ENCODE measurements at regions not wholly inside any gene's neighbourhood (a gene's known extent, or its start where the extent isn't known, plus 50 kb on each side); places are given as distances from the start of the nearest gene placed in this dataset.

DNA sequence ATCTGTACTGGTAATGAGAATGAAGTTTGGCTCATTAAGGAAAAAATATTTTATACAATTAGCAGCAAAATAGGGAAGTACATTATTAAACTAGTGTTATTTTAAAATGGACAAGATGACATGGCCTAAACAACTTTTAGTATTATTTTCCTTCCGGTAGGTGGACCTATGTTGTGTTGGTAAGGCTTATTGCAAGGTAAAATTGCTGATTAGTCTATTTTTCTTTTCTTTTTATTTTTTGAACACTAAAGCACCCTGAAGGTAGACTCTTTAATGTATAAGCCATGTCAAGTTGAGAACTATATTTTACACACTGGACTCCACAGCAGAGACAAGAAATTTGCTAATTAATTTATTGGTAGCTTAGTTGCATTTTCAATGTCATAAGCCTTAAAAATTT, 239.5 kb upstream of the POT1 start:
- WGBS, 2 donors: 95 to 97% methylated on average over 1 of the region's 1 CpG
- TF ChIP-seq, protein P1, sequence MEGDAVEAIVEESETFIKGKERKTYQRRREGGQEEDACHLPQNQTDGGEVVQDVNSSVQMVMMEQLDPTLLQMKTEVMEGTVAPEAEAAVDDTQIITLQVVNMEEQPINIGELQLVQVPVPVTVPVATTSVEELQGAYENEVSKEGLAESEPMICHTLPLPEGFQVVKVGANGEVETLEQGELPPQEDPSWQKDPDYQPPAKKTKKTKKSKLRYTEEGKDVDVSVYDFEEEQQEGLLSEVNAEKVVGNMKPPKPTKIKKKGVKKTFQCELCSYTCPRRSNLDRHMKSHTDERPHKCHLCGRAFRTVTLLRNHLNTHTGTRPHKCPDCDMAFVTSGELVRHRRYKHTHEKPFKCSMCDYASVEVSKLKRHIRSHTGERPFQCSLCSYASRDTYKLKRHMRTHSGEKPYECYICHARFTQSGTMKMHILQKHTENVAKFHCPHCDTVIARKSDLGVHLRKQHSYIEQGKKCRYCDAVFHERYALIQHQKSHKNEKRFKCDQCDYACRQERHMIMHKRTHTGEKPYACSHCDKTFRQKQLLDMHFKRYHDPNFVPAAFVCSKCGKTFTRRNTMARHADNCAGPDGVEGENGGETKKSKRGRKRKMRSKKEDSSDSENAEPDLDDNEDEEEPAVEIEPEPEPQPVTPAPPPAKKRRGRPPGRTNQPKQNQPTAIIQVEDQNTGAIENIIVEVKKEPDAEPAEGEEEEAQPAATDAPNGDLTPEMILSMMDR (IDR thresholded peaks at IDR 0.05): no peak
- no peak for TF ChIP-seq POLR2A (IDR thresholded peaks at IDR 0.05)
- H3K4me1 ChIP-seq: no peaks in the 10 kb centered on the region
- no peak overlapping the region for H3K27ac ChIP-seq
- no peaks in the 10 kb centered on the region for H3K9me3 ChIP-seq
- no peak overlapping the region for H3K4me3 ChIP-seq (replicated peaks in 1 of 3)
- no peak for DNase-seq
- no peaks in the 10 kb centered on the region for H3K27me3 ChIP-seq
- H3K36me3 ChIP-seq: no peaks in the 10 kb centered on the region
- intact Hi-C loops (cut with DNase I): no loop called here

DNA sequence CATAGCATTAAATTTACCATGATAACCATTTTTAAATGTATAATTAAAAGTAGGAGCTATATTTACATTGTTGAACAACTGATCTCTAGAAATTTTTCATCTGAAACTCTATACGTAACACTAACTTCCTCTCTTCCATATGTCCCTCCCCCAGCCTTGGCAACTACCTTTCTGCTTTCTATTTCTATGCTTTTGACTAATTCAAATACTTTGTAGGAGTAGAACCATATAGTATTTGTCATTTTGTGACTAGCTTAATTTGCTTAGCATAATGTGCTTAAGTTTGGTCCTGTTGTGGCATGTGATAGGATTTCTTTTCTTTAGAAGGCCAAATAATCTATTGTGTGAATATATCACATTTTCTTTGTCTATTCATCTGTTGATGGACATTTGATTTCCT, 225.3 kb upstream of the POT1 start:
- 86 to 93% methylated on average over 1 of the region's 1 CpG for WGBS, 2 donors
- intact Hi-C loops (cut with DNase I): no loop called here
- H3K36me3 ChIP-seq: no peaks in the 10 kb centered on the region
- no peak overlapping the region for H3K27ac ChIP-seq
- no peaks in the 10 kb centered on the region for H3K9me3 ChIP-seq
- H3K4me3 ChIP-seq (replicated peaks in 1 of 3): no peak overlapping the region
- no peak for DNase-seq
- no peak for TF ChIP-seq POLR2A (IDR thresholded peaks at IDR 0.05)
- TF ChIP-seq, protein P1 (IDR thresholded peaks at IDR 0.05): no peak
- no peaks in the 10 kb centered on the region for H3K4me1 ChIP-seq
- H3K27me3 ChIP-seq: no peaks in the 10 kb centered on the region

DNA sequence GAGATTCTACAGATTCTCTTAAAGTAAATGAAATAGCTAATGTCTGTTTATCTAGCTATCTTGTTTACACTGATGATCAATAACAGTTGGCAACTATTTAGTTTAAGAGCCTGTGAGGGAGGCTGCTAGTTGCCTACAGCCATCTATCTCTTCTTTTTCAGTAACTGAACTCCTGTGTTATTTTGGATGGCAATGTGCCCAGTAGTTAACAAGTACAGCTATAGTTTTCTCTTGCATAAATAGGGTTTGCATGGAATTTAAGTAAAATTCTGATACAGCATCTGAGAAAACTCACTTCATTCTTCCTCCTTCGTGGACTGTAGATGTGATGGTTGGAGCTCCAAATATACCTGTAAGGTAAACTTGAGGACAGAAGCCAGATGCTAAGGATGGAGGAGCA, 219.5 kb upstream of the POT1 start:
- H3K27me3 ChIP-seq: no peaks in the 10 kb centered on the region
- no peak for DNase-seq
- H3K4me1 ChIP-seq: no peaks in the 10 kb centered on the region
- 76 to 80% methylated on average over 1 of the region's 1 CpG for WGBS, 2 donors
- no peak overlapping the region for H3K27ac ChIP-seq
- no peak overlapping the region for H3K4me3 ChIP-seq (replicated peaks in 1 of 3)
- H3K9me3 ChIP-seq: no peaks in the 10 kb centered on the region
- H3K36me3 ChIP-seq: no peaks in the 10 kb centered on the region
- TF ChIP-seq, protein P1 (IDR thresholded peaks at IDR 0.05): no peak
- no peak for TF ChIP-seq POLR2A (IDR thresholded peaks at IDR 0.05)
- intact Hi-C loops (cut with DNase I): no loop called here

DNA sequence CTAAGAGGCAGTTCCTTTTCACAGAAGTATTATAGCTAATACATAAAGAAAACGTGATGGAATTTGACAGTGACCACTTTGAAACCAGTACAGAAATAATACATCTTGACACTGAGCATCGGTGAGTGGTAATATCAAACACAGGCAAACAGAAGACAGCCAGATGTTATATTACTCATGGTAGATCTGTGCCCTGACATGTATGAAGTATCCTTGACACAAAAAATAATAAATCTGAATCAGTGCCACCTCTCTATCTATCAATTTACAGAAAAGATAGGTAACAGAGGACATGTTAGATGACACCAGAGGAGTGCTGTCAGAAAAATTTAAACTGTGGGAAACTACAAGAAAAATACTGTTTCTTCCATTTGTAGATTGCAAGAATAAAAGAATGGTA, 217.4 kb upstream of the POT1 start:
- Histone ChIP-seq H3K27me3 (no peaks in the 10 kb centered on the region), H3K27ac (no peak overlapping the region), H3K9me3 (no peaks in the 10 kb centered on the region), H3K4me3 (replicated peaks in 1 of 3) (no peak overlapping the region), H3K36me3 (no peaks in the 10 kb centered on the region), H3K4me1 (no peaks in the 10 kb centered on the region)
- intact Hi-C loops (cut with DNase I): no loop called here
- WGBS, 2 donors: 56 to 58% methylated on average over 2 of the region's 2 CpGs
- no peak for DNase-seq
- TF ChIP-seq, protein P1 (IDR thresholded peaks at IDR 0.05): no peak
- no peak for TF ChIP-seq POLR2A (IDR thresholded peaks at IDR 0.05)

DNA sequence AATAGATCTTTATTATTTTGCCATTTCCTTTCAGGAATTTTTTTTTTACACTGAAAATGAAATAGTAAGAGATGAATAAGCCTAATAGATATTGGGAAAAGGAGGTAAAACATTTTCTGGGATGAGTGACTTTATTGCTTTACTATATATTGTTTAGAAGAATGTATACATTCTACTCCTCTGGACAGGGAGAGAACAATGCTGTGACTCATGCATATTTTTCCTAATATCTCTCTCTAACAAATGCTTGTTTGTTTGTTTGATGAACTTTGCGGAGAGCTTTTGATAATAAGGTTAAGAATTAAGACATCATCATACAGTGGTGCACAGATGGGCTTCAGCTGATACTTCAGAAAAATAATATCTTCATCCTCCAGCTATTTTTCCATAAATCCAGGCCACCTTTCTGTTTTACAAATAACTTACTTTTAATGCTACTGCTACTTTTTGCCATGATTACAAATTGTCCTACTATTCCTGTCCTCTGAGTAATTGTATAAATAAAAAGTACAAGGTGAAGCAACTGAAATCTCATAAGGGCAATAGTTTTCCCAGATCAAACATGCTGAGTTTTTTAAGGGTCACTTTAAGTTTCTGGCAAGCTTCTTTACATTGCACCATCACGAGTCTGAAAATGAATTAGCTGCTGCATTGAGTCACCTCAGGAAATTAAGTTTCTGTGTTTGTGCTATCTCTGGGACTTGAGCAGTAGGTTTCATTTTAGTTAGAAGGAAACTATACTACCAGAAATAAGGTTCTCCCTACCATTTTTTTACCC, 207.3 kb upstream of the POT1 start:
- Histone ChIP-seq H3K36me3 (no peaks in the 10 kb centered on the region), H3K4me3 (replicated peaks in 1 of 3) (no peak overlapping the region), H3K27ac (no peak overlapping the region), H3K9me3 (no peaks in the 10 kb centered on the region), H3K4me1 (no peaks in the 10 kb centered on the region), H3K27me3 (no peaks in the 10 kb centered on the region)
- intact Hi-C loops (cut with DNase I): no loop called here
- no peak for DNase-seq
- 48% methylated on average over 2 of the region's 2 CpGs for WGBS, 2 donors
- TF ChIP-seq, protein P1 (IDR thresholded peaks at IDR 0.05): no peak
- no peak for TF ChIP-seq POLR2A (IDR thresholded peaks at IDR 0.05)

Measured in thyroid gland (tissue), 4 donors.